ENCODE measurements at regions not wholly inside any gene's neighbourhood (a gene's known extent, or its start where the extent isn't known, plus 50 kb on each side); places are given as distances from the start of the nearest gene placed in this dataset.
"Not testable (repeated sequence)": the region's sequence is repeated elsewhere in the genome, so short reads cannot be mapped to it uniquely, and the experiment has no call there.

- no peak for DNase-seq
Observed at GRCh38 chr7:136527554-136527953, 340.9 kb upstream of the CHRM2 start.

- DNase-seq = no peak
Observed at GRCh38 chr7:136526408-136527105, 341.9 kb upstream of the CHRM2 start.

GRCh38 chr7:136523571-136523970, 344.9 kb upstream of the CHRM2 start:
- DNase-seq = no peak

- no peak for DNase-seq
Observed at GRCh38 chr7:136517971-136518370, 350.5 kb upstream of the CHRM2 start.

- DNase-seq = no peak
Observed at GRCh38 chr7:136514776-136515175, 353.7 kb upstream of the CHRM2 start.

GRCh38 chr7:136513744-136514143, 354.7 kb upstream of the CHRM2 start:
- no peak for DNase-seq

- no peak for DNase-seq
Observed at GRCh38 chr7:136509466-136509865, 359.0 kb upstream of the CHRM2 start.

GRCh38 chr7:136502162-136502561, 366.3 kb upstream of the CHRM2 start:
- no peak for DNase-seq

- no peak for DNase-seq
Observed at GRCh38 chr7:136501151-136501550, 367.3 kb upstream of the CHRM2 start.

GRCh38 chr7:136496551-136496950, 371.9 kb upstream of the CHRM2 start:
- no peak for DNase-seq

- no peak for DNase-seq
Observed at GRCh38 chr7:136495081-136495480, 373.4 kb upstream of the CHRM2 start.

- DNase-seq = no peak
Observed at GRCh38 chr7:136492366-136492765, 376.1 kb upstream of the CHRM2 start.

GRCh38 chr7:136489808-136490207, 378.6 kb upstream of the CHRM2 start:
- no peak for DNase-seq

- no peak for DNase-seq
Observed at GRCh38 chr7:136480901-136481300, 387.6 kb upstream of the CHRM2 start.

- DNase-seq = no peak
Observed at GRCh38 chr7:136479922-136480321, 388.5 kb upstream of the CHRM2 start.

GRCh38 chr7:136470179-136470578, 398.3 kb upstream of the CHRM2 start:
- DNase-seq = no peak

- no peak for DNase-seq
Observed at GRCh38 chr7:136452949-136453348, 415.5 kb upstream of the CHRM2 start.

GRCh38 chr7:136446751-136447150, 421.7 kb upstream of the CHRM2 start:
- DNase-seq = no peak

GRCh38 chr7:136441835-136442234, 426.6 kb upstream of the CHRM2 start:
- DNase-seq = no peak

GRCh38 chr7:136431736-136432135, 436.7 kb upstream of the CHRM2 start:
- DNase-seq = not testable (repeated sequence)

- DNase-seq = no peak
Observed at GRCh38 chr7:136424058-136424457, 444.4 kb upstream of the CHRM2 start.

- not testable (repeated sequence) for DNase-seq
Observed at GRCh38 chr7:136419740-136420139, 442.6 kb upstream of the MTPN start.

GRCh38 chr7:136412952-136413351, 435.8 kb upstream of the MTPN start:
- no peak for DNase-seq

GRCh38 chr7:136405931-136406777, 429.0 kb upstream of the MTPN start:
- no peak for DNase-seq

Measured in activated effector memory CD4-positive, alpha-beta T cell treated with Interleukin-2 at 50 U/mL for 16 hours (primary cell).